ENCODE measurements at regions not wholly inside any gene's neighbourhood (a gene's known extent, or its start where the extent isn't known, plus 50 kb on each side); places are given as distances from the start of the nearest gene placed in this dataset.

GRCh38 chr13:76389321-76389720 lies 496.9 kb downstream of the KCTD12 start:
- Mint-ChIP-seq H3K9me3 (ENCODE audit: low read depth) (no peaks in the 10 kb centered on the region), H3K4me3 (ENCODE audit: low read depth) (no peak overlapping the region), H3K27ac (no peak overlapping the region), H3K36me3 (ENCODE audit: insufficient read depth) (no peaks in the 10 kb centered on the region), H3K4me1 (ENCODE audit: low read depth) (peaks cover 3% of the 10 kb centered on the region), H3K27me3 (no peaks in the 10 kb centered on the region)
- TF ChIP-seq CTCF (IDR thresholded peaks at IDR 0.05; ENCODE audit: unreplicated experiment): no peak
- DNase-seq (ENCODE audit: low spot score, unreplicated experiment): no peak

GRCh38 chr13:76387566-76387965 lies 498.6 kb downstream of the KCTD12 start:
- H3K27me3 Mint-ChIP-seq: no peaks in the 10 kb centered on the region
- TF ChIP-seq CTCF (IDR thresholded peaks at IDR 0.05; ENCODE audit: unreplicated experiment): no peak
- no peaks in the 10 kb centered on the region for H3K9me3 Mint-ChIP-seq (ENCODE audit: low read depth)
- H3K4me3 Mint-ChIP-seq (ENCODE audit: low read depth): no peak overlapping the region
- no peak for DNase-seq (ENCODE audit: low spot score, unreplicated experiment)
- no peak overlapping the region for H3K27ac Mint-ChIP-seq
- peaks cover 3% of the 10 kb centered on the region for H3K4me1 Mint-ChIP-seq (ENCODE audit: low read depth)
- H3K36me3 Mint-ChIP-seq (ENCODE audit: insufficient read depth): no peaks in the 10 kb centered on the region

GRCh38 chr13:76386321-76386720 lies 499.9 kb downstream of the KCTD12 start:
- Mint-ChIP-seq H3K36me3 (ENCODE audit: insufficient read depth) (no peaks in the 10 kb centered on the region), H3K4me3 (ENCODE audit: low read depth) (no peak overlapping the region), H3K27me3 (no peaks in the 10 kb centered on the region), H3K9me3 (ENCODE audit: low read depth) (no peaks in the 10 kb centered on the region), H3K27ac (no peak overlapping the region), H3K4me1 (ENCODE audit: low read depth) (peaks cover 3% of the 10 kb centered on the region)
- DNase-seq (ENCODE audit: low spot score, unreplicated experiment): no peak
- no peak for TF ChIP-seq CTCF (IDR thresholded peaks at IDR 0.05; ENCODE audit: unreplicated experiment)

GRCh38 chr13:76385586-76385985 lies 500.6 kb downstream of the KCTD12 start:
- TF ChIP-seq CTCF (IDR thresholded peaks at IDR 0.05; ENCODE audit: unreplicated experiment): no peak
- no peaks in the 10 kb centered on the region for H3K27me3 Mint-ChIP-seq
- no peak overlapping the region for H3K4me3 Mint-ChIP-seq (ENCODE audit: low read depth)
- no peak for DNase-seq (ENCODE audit: low spot score, unreplicated experiment)
- H3K4me1 Mint-ChIP-seq (ENCODE audit: low read depth): peaks cover 3% of the 10 kb centered on the region
- no peaks in the 10 kb centered on the region for H3K36me3 Mint-ChIP-seq (ENCODE audit: insufficient read depth)
- no peak overlapping the region for H3K27ac Mint-ChIP-seq
- H3K9me3 Mint-ChIP-seq (ENCODE audit: low read depth): no peaks in the 10 kb centered on the region

- TF ChIP-seq CTCF (IDR thresholded peaks at IDR 0.05; ENCODE audit: unreplicated experiment): no peak
- no peaks in the 10 kb centered on the region for H3K27me3 Mint-ChIP-seq
- H3K9me3 Mint-ChIP-seq (ENCODE audit: low read depth): no peaks in the 10 kb centered on the region
- DNase-seq (ENCODE audit: low spot score, unreplicated experiment): no peak
- H3K27ac Mint-ChIP-seq: no peak overlapping the region
- H3K36me3 Mint-ChIP-seq (ENCODE audit: insufficient read depth): no peaks in the 10 kb centered on the region
- peaks cover 3% of the 10 kb centered on the region for H3K4me1 Mint-ChIP-seq (ENCODE audit: low read depth)
- no peak overlapping the region for H3K4me3 Mint-ChIP-seq (ENCODE audit: low read depth)
These were observed 502.3 kb downstream of the KCTD12 start for GRCh38 chr13:76383676-76384461.
